GM21360 (cell line): ENCODE measurements at regions not wholly inside any gene's neighbourhood (a gene's known extent, or its start where the extent isn't known, plus 50 kb on each side); places are given as distances from the start of the nearest gene placed in this dataset.
"Not testable (repeated sequence)": the region's sequence is repeated elsewhere in the genome, so short reads cannot be mapped to it uniquely, and the experiment has no call there.

Experiments
- ATAC-seq: cut with Tn5 transposase; IDR thresholded peaks from one replicate; pipeline ENCODE4 v1.9.1; 2021; ENCODE audit warnings: mild to moderate bottlenecking, moderate library complexity; ENCODE audit not compliant: unreplicated experiment

DNA sequence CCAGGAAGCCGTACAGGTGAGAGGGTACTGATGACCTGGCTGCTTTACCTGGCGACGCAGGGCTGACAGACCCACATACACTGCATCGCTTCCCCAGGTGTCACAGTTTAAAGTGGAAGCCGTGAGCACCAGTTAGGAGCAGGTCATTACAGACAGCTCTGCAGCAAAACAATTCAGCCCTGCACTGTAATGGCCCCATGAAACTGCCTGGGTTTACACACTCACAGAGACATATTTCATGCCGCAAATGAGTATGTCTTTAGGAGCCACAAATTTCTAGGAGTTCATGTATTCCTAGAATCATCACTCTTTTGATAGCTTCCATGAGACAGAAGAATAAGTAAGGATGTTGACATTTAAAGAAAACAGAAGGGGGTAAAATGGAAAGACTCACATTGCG lies 723.1 kb downstream of the MATN1 start:
- no peak for ATAC-seq

DNA sequence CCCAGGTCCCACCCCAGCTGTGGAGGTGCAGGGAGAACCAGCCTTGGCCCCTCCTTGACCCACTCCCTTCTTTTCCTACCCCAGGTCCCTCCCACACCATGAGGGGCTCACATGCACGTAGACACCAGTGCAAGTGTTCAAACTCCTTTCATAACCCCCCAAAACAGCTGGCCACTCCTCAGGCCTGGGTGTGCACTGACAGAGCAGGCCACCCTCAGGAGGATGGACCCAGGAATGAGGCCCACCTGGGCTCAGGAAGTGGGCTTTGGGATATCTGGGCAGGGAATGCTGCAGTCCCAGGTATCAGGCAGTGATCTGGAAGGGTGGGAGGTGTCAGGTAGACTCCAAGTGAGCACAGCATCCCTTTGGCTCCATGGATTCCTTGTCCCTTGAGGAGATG lies 723.8 kb downstream of the MATN1 start:
- no peak for ATAC-seq

DNA sequence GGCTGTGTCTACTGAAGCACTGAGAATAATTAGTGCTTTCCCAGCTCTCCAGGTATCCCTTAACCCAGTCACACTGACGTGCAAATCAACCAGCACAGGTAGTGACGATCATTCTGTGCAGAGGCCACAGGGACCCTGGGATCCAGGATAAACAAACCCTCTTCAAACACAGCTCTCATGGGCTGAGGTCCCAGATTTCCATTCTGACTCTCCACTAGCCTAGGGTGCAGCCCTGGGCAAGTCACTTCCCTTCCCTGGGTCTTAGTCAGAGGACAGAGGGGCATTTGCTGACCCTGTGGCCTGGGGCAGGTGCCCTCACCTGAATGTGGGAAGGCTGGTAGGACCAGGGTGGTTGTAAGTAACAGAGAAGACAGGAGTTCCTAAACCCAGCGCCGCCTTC lies 724.7 kb downstream of the MATN1 start:
- ATAC-seq, result no peak

DNA sequence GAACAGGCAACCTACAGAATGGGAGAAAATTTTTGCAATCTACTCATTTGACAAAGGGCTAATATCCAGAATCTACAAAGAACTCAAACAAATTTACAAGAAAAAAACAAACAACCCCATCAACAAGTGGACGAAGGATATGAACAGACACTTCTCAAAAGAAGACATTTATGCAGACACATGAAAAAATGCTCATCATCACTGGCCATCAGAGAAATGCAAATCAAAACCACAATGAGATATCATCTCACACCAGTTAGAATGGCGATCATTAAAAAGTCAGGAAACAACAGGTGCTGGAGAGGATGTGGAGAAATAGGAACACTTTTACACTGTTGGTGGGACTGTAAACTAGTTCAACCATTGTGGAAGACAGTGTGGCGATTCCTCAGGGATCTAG lies 725.6 kb downstream of the MATN1 start:
- ATAC-seq, result not testable (repeated sequence)

DNA sequence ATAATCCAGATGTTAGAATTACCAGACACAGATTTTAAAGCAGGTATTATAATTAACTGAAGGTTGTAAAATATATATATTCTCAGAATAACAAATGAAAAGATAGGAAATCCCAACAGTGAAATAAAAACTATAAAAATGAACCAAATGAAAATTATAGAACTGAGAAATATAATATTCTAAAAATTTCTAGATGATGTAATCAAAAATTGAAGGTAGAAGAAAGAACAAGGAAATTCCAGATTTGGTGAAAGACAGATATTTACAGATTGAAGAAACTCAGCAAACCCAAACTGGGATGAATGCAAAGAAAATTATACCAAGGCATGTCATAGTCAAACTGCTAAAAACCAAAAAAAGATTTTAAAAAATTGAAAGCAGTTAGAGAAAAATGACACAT lies 729.4 kb downstream of the MATN1 start:
- no peak for ATAC-seq

DNA sequence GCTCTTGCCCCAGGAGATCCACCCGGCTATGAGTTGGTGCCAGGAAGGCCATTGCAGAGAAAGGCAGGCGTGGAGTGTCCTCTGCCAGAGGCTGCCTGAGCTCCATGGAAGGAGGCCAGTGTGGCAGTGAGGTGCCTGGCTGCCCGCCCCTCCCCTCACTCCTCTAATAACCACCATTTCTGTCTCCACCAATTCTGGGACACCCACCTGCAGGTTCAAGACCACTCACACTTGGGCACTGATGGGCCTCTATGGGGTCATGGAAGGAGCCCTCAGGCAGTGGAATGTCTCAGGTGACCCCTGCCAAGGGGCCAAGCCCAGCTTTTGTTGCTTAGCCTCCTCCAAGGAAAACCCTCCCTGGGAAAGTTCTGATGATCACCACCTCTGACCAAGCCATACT lies 731.6 kb downstream of the MATN1 start:
- ATAC-seq, result no peak

DNA sequence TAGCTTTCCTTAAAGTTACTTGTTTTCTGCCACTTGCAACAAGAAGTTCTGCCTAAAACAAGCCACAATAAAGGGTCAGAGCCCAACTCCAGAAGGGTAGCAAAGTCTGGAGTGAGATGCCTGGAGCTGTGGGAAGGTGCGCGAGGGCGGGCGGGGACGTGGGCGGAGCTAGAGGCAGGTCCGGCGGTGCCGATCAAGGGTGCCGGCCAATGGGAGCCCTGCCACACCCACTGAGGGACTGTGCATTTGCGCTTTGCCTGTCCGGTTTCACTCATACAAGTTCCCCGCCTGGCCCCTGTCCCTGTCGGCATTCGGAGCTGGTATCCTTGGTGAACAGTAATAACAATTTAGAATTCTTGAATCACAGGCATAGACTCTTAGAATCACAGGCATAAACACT lies 732.4 kb downstream of the MATN1 start:
- ATAC-seq, result no peak

DNA sequence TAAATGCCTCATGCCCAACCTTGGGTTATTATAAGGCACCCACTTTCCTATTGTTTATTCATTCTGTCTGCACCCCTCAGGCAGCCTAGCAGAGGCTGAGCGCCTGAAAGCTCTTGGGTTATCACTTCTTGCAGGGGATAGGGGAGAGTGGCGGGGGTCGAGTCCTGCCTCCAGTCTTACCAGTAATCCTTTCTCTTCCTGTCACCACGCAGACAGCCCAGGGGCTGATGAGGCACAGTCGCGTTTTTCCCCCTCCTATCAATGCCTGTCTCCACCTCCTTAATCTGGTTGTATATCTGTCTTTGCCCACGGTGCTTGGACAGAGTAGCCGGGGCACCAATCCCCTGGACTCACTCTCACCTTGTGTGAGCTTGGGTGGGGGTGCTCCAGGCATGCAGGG lies 733.1 kb downstream of the MATN1 start:
- ATAC-seq, result no peak

DNA sequence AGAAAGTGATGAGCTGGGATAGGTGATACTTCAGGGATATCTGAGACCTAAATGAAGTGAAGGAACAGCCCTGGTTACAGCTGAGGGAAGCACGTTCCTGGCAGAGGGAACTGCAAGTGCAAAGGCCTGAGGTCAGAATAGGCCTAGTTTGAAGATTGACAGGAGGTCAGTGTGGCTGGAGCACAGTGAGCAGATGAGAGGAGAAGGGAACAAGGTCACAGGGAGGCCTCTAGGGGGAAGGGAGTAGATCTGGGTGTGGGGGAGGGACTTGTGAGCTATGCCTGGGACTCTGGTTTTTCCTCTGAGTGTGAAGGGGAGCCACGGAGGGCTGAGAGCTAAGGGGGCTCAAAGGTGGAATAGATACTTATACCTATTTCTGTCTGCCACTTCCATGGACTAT lies 736.4 kb downstream of the MATN1 start:
- ATAC-seq, result no peak

DNA sequence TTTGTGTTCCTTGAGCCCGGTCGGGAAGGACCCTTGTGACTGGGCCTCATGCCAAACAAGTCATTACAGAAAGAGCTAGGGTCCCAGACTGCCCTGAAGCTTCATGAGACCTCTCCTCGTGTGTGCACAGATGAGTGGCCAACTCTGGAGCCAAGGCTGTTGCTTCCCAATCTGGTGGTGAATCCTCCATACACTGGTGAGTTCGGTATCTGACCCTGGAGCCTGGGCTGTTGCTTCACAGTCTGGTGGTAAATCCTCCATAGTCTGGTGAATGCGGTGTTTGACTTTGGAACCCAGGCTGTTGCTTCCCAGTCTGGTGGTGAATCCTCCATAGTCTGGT lies 737.8 kb downstream of the MATN1 start:
- no peak for ATAC-seq

DNA sequence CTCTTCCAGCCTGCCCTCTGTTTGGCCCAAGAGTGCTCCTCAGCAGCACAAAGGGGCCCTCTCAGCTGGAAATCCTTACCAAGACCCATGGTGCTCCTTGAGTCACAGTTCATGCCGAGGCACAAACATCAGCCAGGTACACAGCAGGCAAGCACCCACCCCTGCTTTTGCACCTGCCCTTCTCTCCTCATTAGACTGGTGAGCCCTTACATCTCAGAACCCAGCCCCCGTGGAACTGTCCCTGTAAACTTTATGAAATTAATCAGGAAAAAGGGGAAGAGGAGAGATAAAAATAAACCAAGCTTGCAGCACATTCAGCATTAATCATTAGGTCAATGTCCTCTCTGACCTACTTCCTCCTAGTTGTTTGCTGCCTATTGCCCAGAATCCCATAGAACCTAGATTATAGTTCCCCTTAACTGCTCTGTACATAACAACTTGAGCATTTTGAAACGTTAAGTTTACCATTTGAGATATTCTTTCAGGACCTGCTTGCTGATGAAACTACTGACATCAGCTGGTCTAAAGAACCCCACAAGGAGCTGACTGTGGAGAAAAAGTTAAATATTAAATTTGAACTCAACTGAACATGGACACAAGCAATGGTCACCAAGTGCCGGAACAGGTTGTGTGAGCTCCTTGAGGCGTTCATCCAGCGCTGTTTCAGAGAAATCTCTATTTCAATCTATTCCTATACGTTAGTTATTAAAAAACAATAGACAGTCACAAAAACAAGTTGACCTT lies 738.4 kb downstream of the MATN1 start:
- no peak for ATAC-seq

DNA sequence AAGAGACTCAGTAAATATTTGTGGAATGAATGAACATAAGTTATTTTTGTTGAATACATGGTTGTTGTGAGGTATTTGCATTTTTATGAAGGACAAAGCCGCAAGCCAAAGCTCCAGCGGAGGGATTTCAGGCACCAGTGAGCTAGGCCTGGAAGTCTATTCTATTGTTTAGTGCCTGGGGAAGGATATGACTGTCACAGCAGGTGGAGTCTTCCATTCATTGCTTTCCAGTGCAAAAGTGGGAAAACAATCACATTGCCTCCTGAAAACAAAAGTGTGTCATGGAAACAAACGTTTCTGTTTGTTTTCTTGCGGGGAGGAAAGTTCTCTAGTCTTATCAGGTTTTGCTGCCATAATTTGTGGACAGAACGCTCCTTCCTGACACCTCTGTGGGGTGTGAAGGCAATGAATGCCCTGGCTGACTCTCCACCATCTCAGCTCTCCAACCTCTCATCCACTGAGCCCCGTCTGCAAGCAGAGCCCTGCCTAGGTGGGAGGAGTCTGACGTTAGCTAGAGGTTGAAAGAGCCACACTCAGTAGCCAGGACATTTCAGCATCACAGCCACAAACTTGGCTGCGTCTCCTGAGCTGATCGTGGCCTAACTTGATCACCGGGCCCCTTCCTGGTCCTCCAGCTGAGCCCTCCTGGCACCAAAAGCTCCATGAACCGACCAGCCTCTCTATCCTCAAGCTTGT lies 739.1 kb downstream of the MATN1 start:
- ATAC-seq, result no peak

DNA sequence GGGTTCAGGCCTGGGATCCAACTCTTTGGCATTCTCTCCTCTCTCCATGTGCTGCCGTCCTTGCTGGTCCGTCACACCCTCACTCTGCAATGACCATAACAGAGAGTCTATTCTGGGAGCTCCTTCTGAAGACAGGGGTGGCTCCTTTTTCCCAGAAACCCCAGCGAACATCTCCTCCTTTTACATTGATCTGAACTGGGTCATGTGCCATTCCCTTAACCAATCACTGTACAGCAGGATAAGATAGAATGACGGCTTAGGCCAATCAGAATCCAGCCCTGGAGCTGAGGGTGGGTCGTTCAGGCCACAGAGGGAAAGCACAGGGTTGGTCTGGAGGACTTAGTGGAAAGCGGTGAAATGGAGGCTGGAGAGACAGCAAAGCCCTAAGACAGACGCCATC lies 740.1 kb downstream of the MATN1 start:
- no peak for ATAC-seq

DNA sequence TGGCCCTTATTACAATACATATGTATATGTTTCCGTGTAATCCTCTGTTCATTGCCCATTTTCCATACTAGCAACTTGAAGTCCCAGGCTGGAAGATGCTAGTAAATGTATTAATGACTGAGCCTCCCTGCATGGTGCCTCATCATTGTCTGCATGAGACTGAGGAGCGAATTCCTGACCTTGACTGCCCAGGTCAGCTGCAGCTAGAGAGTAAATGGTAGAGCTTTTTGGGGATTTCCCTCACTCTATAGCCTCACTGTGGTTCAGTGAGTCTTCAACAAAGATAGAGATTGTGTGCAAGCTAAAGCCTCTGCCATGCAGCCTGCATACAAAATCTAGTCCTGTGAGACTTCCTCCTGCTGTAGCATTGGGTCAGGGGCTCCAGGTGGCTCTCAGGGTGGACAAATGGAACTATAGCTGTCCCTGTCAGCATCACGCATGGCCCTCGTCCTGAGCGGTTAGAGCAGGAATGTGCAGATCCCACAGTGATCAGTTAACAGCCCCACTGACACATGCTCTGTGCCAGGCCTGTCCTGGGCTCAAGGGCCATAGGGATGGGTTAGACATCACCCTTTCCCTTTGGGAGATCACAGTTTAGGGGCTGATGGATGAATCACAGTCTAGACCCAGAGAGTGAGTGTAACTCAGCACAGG lies 741.7 kb downstream of the MATN1 start:
- ATAC-seq, result no peak

DNA sequence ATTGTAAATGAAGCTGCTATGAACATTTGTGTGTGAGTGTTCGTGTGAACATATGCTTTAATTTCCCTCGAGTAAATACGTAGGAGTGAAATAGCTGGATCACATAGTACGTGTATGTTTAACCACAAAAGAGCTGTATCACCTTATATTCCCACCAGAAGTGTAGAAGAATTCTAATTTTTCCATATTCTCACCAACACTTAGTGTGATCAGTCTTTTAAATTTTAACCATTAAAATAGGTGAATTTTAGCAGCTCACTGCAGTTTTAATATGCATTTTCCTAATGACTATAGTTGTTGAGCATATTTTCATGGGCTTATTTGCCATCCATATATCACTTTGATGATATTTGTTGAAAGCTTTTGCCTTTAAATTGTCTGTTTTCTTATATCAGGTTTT lies 741.2 kb downstream of the PTPRU start:
- ATAC-seq, result no peak

DNA sequence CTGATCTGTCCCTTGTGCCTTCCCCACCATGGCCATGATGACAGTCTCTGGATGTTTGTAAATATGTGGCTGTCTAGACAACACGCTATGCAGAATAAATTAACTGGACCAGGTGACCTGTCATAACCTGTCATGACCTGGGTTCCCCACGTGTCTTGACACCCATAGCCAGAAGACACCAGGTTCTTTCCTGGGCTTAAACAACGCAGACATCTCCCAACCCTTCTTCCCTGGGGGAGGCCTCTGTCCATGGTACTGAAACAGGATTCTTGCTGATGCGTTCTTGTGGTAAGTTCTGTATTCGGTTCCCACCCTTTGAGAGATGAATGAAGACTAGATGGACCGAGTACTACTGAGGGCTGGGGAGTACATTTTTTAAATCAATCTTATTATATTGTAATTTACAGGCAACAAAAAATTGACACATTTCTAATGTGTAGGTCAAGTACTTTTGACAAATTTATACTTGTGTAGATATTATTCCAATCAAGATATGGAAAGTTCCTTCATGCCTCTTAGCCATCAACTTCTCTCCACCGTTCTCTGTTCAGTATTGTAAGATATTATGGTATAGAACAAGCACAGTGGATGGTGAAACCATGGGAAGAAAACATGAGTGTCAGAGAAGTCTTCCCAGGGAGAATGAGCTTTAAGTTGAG lies 738.8 kb downstream of the PTPRU start:
- no peak for ATAC-seq

DNA sequence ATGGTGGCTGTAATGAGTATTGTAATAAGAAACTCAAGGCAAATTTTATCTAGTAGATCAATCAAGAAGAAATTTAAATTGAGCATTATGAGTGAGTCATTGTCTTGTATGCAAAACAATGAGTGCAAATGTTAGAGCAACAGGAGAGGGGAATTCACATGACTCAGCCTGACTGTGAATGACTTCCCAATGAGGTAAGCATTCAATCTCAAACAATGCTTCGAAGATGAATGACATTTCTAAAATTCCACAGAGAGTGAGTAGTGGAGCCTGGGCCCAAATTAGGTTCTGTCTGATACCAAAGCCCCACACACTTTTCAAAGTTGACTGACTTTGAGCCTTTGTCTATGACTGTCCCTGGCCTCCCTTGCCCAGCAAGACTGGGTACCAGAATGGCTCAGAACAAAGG lies 738.0 kb downstream of the PTPRU start:
- ATAC-seq, result no peak

DNA sequence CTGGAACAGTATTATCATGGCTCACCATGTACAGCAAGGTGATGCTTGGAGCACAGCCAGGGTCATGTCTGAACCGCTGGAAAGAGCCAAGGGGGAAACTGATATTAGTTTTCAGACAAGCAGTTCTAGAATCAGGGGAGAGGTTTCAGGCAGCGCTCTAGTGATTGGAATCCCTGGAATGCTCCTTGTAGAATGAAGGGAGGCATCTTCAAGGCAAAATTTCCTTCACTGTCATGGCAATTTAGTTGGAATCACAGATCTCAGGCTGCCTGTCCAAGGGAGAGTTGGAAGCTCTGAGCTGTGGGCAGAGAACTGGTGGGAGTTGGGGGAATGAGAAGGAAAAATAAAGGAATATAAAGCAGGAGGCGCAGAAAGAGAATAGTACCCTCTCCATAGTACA lies 737.1 kb downstream of the PTPRU start:
- no peak for ATAC-seq

DNA sequence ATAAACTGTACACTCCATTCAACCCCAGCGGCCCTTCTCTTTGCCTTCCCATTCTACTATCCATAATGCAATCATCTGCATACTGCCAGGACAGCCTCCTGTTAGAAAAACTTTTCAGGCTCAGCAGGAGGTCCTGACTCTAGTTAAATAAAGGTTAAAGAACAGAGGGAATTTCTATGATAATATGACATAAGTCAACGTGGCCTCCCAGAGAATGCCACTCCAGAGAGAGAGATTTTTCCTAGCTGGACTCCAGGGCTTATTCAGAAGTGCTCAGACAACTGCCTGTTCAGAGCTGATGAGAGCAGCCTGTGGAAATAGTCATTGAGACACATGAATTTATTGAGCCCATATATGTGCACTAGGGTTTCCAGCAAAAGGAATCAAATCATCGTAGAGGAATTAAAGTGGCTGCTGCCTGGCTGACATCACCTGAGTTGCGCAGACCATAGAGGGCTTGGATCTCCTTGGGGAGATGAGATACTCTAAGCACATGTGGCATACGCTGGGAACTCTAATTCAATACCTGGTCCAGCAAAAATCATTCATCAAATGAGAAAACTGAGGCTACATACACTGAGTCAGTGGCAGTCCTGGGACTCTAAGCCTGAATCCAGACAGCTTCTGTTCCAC lies 736.2 kb downstream of the PTPRU start:
- no peak for ATAC-seq

DNA sequence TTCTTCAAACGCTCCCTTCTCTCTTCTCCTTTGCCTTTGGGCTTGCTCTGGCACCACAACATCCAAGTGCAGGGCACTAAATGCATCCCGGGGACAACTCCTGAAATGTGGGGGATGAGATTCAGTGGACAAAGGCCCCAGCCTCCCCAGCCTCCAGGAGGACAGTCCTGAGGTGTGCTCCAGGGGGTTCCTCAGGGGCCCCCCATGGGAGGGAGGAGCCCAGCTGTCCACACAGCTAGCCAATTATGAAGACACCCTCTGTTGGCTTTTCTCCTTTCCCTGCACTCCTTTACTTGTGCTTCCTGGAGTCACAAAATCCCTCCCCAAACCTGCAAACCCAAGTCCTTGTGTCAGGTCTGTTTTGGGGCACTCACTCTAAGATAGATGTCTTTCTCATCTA lies 735.4 kb downstream of the PTPRU start:
- no peak for ATAC-seq

DNA sequence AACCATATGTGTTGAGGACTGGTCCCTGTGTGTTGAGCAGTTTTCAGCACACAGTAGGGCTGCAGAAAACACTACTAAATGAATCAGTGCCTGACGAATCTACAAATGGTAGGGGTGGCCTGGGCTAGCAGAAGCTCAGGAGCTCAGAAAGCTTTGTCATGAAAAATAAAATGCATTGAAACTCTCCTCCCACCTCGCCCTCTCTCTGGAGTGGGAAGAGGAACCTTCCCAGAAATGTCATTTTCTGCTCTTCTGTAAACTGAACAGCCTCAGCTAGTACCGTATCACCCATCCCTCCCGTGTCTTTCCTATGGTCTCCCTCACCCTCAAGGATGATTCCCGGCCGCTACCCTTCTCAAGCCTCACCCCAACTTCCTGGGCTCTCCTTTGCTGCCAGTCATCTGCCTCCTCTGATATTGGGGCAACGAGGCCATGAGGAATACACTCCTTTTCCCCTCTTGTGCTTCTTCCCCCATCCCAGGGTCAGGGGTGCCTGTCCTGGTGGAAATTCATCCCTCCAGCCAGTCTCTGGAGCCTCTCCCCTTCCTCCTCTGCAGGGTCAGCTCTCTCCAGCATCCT lies 734.5 kb downstream of the PTPRU start:
- ATAC-seq, result no peak
